Neural cell (in vitro differentiated cells): ENCODE measurements at regions not wholly inside any gene's neighbourhood (a gene's known extent, or its start where the extent isn't known, plus 50 kb on each side); places are given as distances from the start of the nearest gene placed in this dataset.

Source experiments
- H2AFZ ChIP-seq: fragments of 200-600, 300-800 bp; sonication (generic), shearing (Covaris generic); 2 replicates; pipeline ENCODE4 v1.6.0; 2014; ENCODE audit warnings: low read depth, mild to moderate bottlenecking, antibody characterized with exemption, low read length, moderate library complexity
- H3F3A ChIP-seq: fragments of 200-600 bp; shearing (Covaris generic); 2 replicates; pipeline ENCODE4 v1.6.1; 2016; ENCODE audit warnings: mild to moderate bottlenecking, moderate library complexity, mixed read lengths, antibody characterized with exemption, low read length; ENCODE audit not compliant: insufficient read depth, poor library complexity, severe bottlenecking
- H3K27ac ChIP-seq: fragments of 200-600, 300-800 bp; sonication (generic), shearing (Covaris generic); 2 replicates; pipeline ENCODE4 v1.5.1; 2014; ENCODE audit warnings: mild to moderate bottlenecking, low read length, moderate library complexity
- H3K27me3 ChIP-seq: fragments of 300-800, 200-600 bp; sonication (generic), shearing (Covaris generic); 2 replicates; pipeline ENCODE4 v1.6.0; 2014; ENCODE audit warnings: mild to moderate bottlenecking, low read depth, low read length, moderate library complexity; ENCODE audit not compliant: insufficient read depth
- H3K36me3 ChIP-seq: fragments of 300-800, 200-600 bp; sonication (generic), shearing (Covaris generic); 2 replicates; pipeline ENCODE4 v1.5.1; 2014; ENCODE audit warnings: mild to moderate bottlenecking, antibody characterized with exemption, low read length, moderate library complexity; ENCODE audit not compliant: insufficient read depth
- H3K4me2 ChIP-seq: fragments of 300-800, 200-600 bp; sonication (generic), shearing (Covaris generic); 2 replicates; pipeline ENCODE4 v1.6.0; 2014; ENCODE audit warnings: mild to moderate bottlenecking, low read length
- H3K4me3 ChIP-seq: fragments of 300-800, 200-600 bp; sonication (generic), shearing (Covaris generic); 2 replicates; pipeline ENCODE4 v1.5.1; 2014; ENCODE audit warnings: mild to moderate bottlenecking, low read length, moderate library complexity
- H3K79me2 ChIP-seq: fragments of 200-600 bp; shearing (Covaris generic); replicated peaks from 2 replicates; pipeline ENCODE4 v1.6.0; 2014; ENCODE audit warnings: mild to moderate bottlenecking, low read length, moderate library complexity; ENCODE audit not compliant: insufficient read depth
- H3K9ac ChIP-seq: fragments of 300-800, 200-600 bp; sonication (generic), shearing (Covaris generic); 2 replicates; pipeline ENCODE4 v1.6.1; 2016; ENCODE audit warnings: mild to moderate bottlenecking, low read length, mixed read lengths
- H3K9me2 ChIP-seq: fragments of 200-600 bp; shearing (Covaris generic); 2 replicates; pipeline ENCODE4 v1.6.1; 2016; ENCODE audit warnings: mild to moderate bottlenecking, low read length, mixed read lengths; ENCODE audit not compliant: insufficient read depth
- H3K9me3 ChIP-seq: fragments of 200-600, 300-800 bp; sonication (generic), shearing (Covaris generic); 2 replicates; pipeline ENCODE4 v1.6.1; 2016; ENCODE audit warnings: mild to moderate bottlenecking, mixed run types, low read length, moderate library complexity, mixed read lengths
- H4K20me1 ChIP-seq: fragments of 200-600 bp; shearing (Covaris generic); 2 replicates; pipeline ENCODE4 v1.6.1; 2016; ENCODE audit warnings: mild to moderate bottlenecking, mixed run types; ENCODE audit not compliant: insufficient read depth
- EP300 ChIP-seq: fragments of 450-650 bp; conservative IDR thresholded peaks from 2 replicates; pipeline ENCODE4 v1.6.1; 2014; ENCODE audit warnings: antibody characterized with exemption, mild to moderate bottlenecking, moderate library complexity; ENCODE audit not compliant: poor library complexity, severe bottlenecking
- EZH2 ChIP-seq: fragments of 200-600, 300-800 bp; shearing (Covaris generic), sonication (generic); IDR thresholded peaks from 2 replicates; pipeline ENCODE4 v1.6.1; 2014; ENCODE audit warnings: antibody characterized with exemption, low read length, borderline replicate concordance, mild to moderate bottlenecking; ENCODE audit not compliant: insufficient read depth, poor library complexity, severe bottlenecking
- MXI1 ChIP-seq: fragments of 450-650 bp; conservative IDR thresholded peaks from 2 replicates; pipeline ENCODE4 v1.6.1; 2014; ENCODE audit warnings: antibody characterized with exemption, mild to moderate bottlenecking; ENCODE audit not compliant: poor library complexity, severe bottlenecking
- POLR2AphosphoS5 ChIP-seq: IDR thresholded peaks from 2 replicates; pipeline ENCODE4 v1.6.1; 2012
- RAD21 ChIP-seq: fragments of 450-650 bp; conservative IDR thresholded peaks from 2 replicates; pipeline ENCODE4 v1.6.1; 2014; ENCODE audit warnings: antibody characterized with exemption, mild to moderate bottlenecking, moderate library complexity
- SMC3 ChIP-seq: fragments of 450-650 bp; conservative IDR thresholded peaks from 2 replicates; pipeline ENCODE4 v1.6.1; 2014; ENCODE audit warnings: antibody characterized with exemption, mild to moderate bottlenecking, moderate library complexity; ENCODE audit not compliant: poor library complexity
- TAF1 ChIP-seq: IDR thresholded peaks from 2 replicates; pipeline ENCODE4 v1.6.1; 2012; ENCODE audit warnings: low read depth
- TF ChIP-seq, protein P1 (sequence below): IDR thresholded peaks from 2 replicates; pipeline ENCODE4 v1.6.1; 2012; ENCODE audit warnings: borderline replicate concordance
- TF ChIP-seq, protein P2 (sequence below): fragments of 450-650 bp; IDR thresholded peaks from 2 replicates; pipeline ENCODE4 v1.5.1; 2014; ENCODE audit warnings: antibody characterized with exemption, mild to moderate bottlenecking, moderate library complexity; ENCODE audit not compliant: poor library complexity, severe bottlenecking

DNA sequence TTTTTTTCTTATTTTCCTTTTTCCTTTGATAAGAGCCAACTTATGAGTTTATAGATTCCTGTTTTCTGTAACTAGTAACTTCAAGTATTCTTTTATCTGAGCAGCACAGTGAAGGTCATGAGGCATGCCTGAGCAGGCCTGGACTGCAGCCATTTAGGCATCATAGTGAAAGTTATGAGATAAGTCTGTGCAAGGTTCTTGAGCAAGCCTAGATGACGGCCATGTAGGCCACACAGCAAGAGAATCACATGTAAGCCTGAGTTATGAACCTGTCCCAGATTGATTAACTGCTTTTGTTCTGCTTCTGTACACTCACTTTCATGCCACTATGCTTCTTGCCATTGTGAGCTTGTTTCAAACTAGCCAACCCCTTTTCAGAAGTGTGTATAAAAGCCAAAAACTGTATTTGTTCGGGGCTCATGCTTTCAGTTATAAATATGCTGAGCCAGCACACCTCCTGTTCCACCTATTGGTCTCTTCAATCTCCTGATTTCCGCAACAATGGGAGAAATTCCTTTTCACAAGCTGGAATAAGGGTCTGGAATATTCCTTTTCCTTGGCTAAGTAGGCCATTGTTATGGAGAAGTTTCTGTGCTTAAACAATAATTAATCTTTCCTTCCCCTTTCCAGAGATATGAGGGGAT is 745.7 kb downstream of the FAM181B start:
- H3K9ac ChIP-seq, result no peak overlapping the region
- H3K4me2 ChIP-seq, result no peak overlapping the region
- no peak overlapping the region for H2AFZ ChIP-seq
- no peaks in the 10 kb centered on the region for H3K27me3 ChIP-seq
- no peaks in the 10 kb centered on the region for H3K9me3 ChIP-seq
- no peaks in the 10 kb centered on the region for H4K20me1 ChIP-seq
- no peaks in the 10 kb centered on the region for H3K36me3 ChIP-seq
- H3K9me2 ChIP-seq, result no peaks in the 10 kb centered on the region
- no peak overlapping the region for H3K4me3 ChIP-seq
- TF ChIP-seq TAF1 (no peak), POLR2AphosphoS5 (no peak), EP300 (no peak), SMC3 (no peak), MXI1 (no peak), EZH2 (no peak), RAD21 (no peak)
- TF ChIP-seq, protein P1, sequence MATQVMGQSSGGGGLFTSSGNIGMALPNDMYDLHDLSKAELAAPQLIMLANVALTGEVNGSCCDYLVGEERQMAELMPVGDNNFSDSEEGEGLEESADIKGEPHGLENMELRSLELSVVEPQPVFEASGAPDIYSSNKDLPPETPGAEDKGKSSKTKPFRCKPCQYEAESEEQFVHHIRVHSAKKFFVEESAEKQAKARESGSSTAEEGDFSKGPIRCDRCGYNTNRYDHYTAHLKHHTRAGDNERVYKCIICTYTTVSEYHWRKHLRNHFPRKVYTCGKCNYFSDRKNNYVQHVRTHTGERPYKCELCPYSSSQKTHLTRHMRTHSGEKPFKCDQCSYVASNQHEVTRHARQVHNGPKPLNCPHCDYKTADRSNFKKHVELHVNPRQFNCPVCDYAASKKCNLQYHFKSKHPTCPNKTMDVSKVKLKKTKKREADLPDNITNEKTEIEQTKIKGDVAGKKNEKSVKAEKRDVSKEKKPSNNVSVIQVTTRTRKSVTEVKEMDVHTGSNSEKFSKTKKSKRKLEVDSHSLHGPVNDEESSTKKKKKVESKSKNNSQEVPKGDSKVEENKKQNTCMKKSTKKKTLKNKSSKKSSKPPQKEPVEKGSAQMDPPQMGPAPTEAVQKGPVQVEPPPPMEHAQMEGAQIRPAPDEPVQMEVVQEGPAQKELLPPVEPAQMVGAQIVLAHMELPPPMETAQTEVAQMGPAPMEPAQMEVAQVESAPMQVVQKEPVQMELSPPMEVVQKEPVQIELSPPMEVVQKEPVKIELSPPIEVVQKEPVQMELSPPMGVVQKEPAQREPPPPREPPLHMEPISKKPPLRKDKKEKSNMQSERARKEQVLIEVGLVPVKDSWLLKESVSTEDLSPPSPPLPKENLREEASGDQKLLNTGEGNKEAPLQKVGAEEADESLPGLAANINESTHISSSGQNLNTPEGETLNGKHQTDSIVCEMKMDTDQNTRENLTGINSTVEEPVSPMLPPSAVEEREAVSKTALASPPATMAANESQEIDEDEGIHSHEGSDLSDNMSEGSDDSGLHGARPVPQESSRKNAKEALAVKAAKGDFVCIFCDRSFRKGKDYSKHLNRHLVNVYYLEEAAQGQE, result no peak
- TF ChIP-seq, protein P2, sequence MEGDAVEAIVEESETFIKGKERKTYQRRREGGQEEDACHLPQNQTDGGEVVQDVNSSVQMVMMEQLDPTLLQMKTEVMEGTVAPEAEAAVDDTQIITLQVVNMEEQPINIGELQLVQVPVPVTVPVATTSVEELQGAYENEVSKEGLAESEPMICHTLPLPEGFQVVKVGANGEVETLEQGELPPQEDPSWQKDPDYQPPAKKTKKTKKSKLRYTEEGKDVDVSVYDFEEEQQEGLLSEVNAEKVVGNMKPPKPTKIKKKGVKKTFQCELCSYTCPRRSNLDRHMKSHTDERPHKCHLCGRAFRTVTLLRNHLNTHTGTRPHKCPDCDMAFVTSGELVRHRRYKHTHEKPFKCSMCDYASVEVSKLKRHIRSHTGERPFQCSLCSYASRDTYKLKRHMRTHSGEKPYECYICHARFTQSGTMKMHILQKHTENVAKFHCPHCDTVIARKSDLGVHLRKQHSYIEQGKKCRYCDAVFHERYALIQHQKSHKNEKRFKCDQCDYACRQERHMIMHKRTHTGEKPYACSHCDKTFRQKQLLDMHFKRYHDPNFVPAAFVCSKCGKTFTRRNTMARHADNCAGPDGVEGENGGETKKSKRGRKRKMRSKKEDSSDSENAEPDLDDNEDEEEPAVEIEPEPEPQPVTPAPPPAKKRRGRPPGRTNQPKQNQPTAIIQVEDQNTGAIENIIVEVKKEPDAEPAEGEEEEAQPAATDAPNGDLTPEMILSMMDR, result no peak
- no peaks in the 10 kb centered on the region for H3F3A ChIP-seq
- H3K79me2 ChIP-seq, result no peaks in the 10 kb centered on the region
- no peak overlapping the region for H3K27ac ChIP-seq

DNA sequence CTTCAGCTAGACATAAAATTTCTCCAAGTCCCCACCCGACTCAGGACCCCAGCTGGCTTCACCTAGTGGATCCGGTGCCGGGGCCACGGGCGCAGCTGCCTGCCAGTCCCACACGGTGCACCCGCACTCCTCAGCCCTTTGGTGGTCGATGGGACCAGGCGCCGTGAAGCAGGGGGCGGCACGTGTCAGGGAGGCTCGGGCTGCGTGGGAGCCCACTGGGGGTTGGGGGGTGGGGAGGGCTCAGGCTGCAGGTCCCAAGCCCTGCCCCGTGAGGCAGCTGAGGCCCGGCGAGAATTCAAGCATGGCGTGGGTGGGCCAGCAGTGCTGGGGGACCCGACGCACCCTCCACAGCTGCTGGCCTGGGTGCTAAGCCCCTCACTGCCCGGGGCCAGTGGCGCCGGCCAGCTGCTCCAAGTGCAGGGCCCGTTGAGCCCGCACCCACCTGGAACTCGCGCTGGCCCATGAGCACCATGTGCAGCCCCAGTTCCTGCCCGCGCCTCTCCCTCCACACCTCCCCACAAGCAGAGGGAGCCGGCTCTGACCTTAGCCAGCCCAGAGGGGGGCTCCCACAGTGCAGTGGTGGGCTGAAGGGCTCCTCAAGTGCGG is 747.0 kb downstream of the FAM181B start:
- Histone ChIP-seq H4K20me1 (no peaks in the 10 kb centered on the region), H3K9ac (no peak overlapping the region), H3K27me3 (no peaks in the 10 kb centered on the region), H3K4me3 (no peak overlapping the region), H3K79me2 (no peaks in the 10 kb centered on the region), H3F3A (no peaks in the 10 kb centered on the region), H3K9me2 (no peaks in the 10 kb centered on the region), H3K36me3 (no peaks in the 10 kb centered on the region), H2AFZ (no peak overlapping the region), H3K27ac (no peak overlapping the region), H3K9me3 (no peaks in the 10 kb centered on the region), H3K4me2 (no peak overlapping the region)
- no peak for TF ChIP-seq SMC3
